GM19025 (cell line): ENCODE measurements at regions not wholly inside any gene's neighbourhood (a gene's known extent, or its start where the extent isn't known, plus 50 kb on each side); places are given as distances from the start of the nearest gene placed in this dataset.

Experiments used
- ATAC-seq: cut with Tn5 transposase; IDR thresholded peaks from one replicate; pipeline ENCODE4 v1.9.1; 2021; ENCODE audit warnings: mild to moderate bottlenecking, low read depth, moderate library complexity; ENCODE audit not compliant: unreplicated experiment

GRCh38 chr5:106759152-106759551 is 911.6 kb downstream of the EFNA5 start:
- ATAC-seq, result no peak

- no peak for ATAC-seq
These were observed 913.1 kb downstream of the EFNA5 start for GRCh38 chr5:106757672-106758071.

- no peak for ATAC-seq
These were observed 914.9 kb downstream of the EFNA5 start for GRCh38 chr5:106755789-106756188.

- ATAC-seq, result no peak
These were observed 915.7 kb downstream of the EFNA5 start for GRCh38 chr5:106755066-106755465.

- no peak for ATAC-seq
These were observed 920.9 kb downstream of the EFNA5 start for GRCh38 chr5:106749826-106750225.

GRCh38 chr5:106739127-106739526 is 931.6 kb downstream of the EFNA5 start:
- no peak for ATAC-seq

GRCh38 chr5:106737111-106737510 is 933.6 kb downstream of the EFNA5 start:
- no peak for ATAC-seq

GRCh38 chr5:106732624-106733023 is 938.1 kb downstream of the EFNA5 start:
- ATAC-seq, result no peak

- no peak for ATAC-seq
These were observed 939.8 kb downstream of the EFNA5 start for GRCh38 chr5:106730912-106731311.

- no peak for ATAC-seq
These were observed 940.2 kb downstream of the EFNA5 start for GRCh38 chr5:106730506-106730905.

GRCh38 chr5:106728208-106728607 is 942.5 kb downstream of the EFNA5 start:
- no peak for ATAC-seq

- no peak for ATAC-seq
These were observed 943.7 kb downstream of the EFNA5 start for GRCh38 chr5:106727071-106727470.

GRCh38 chr5:106720367-106720766 is 950.4 kb downstream of the EFNA5 start:
- no peak for ATAC-seq

- no peak for ATAC-seq
These were observed 970.9 kb downstream of the EFNA5 start for GRCh38 chr5:106699796-106700195.

- no peak for ATAC-seq
These were observed 971.5 kb downstream of the EFNA5 start for GRCh38 chr5:106699198-106699597.

GRCh38 chr5:106698169-106698568 is 972.6 kb downstream of the EFNA5 start:
- no peak for ATAC-seq

- ATAC-seq, result no peak
These were observed 979.0 kb downstream of the EFNA5 start for GRCh38 chr5:106691701-106692100.

GRCh38 chr5:106690585-106690984 is 980.2 kb downstream of the EFNA5 start:
- no peak for ATAC-seq

- ATAC-seq, result peak; percentile 78
These were observed 990.4 kb downstream of the EFNA5 start for GRCh38 chr5:106680330-106680729.

GRCh38 chr5:106677057-106677456 is 993.7 kb downstream of the EFNA5 start:
- ATAC-seq, result no peak

- no peak for ATAC-seq
These were observed 995.0 kb downstream of the EFNA5 start for GRCh38 chr5:106675687-106676086.

- ATAC-seq, result no peak
These were observed 996.8 kb downstream of the EFNA5 start for GRCh38 chr5:106673941-106674340.

- no peak for ATAC-seq
These were observed 1008.9 kb downstream of the EFNA5 start for GRCh38 chr5:106661866-106662265.
